Activated CD4-positive, alpha-beta T cell treated with anti-CD3 and anti-CD28 coated beads for 36 hours (primary cell): ENCODE measurements at regions not wholly inside any gene's neighbourhood (a gene's known extent, or its start where the extent isn't known, plus 50 kb on each side); places are given as distances from the start of the nearest gene placed in this dataset.

Experiments
- ATAC-seq: fragments of 200-7000 bp; cut with Tn5 transposase; one replicate; pipeline ENCODE4 v1.10.0; 2021; ENCODE audit warnings: mild to moderate bottlenecking, moderate library complexity
- CTCF ChIA-PET: fragments of 350-600 bp; sonication (Branson Sonifier 250); formaldehyde crosslinking; loops from one replicate; lab custom pipeline; 2021; ENCODE audit warnings: antibody characterized with exemption; lab: Charles Lee
- POLR2A ChIA-PET: fragments of 350-600 bp; sonication (Branson Sonifier 250); formaldehyde crosslinking; loops from one replicate; lab custom pipeline; 2021; ENCODE audit warnings: antibody characterized with exemption, inconsistent platforms; lab: Charles Lee
- DNase-seq: peaks from one replicate; pipeline ENCODE4 v3.0.0-alpha.2; 2020
- H3K27ac Mint-ChIP-seq: one replicate; pipeline ENCODE4 v1.8.0; 2021; ENCODE audit warnings: mixed read lengths
- H3K27me3 Mint-ChIP-seq: one replicate; pipeline ENCODE4 v1.8.0; 2021; ENCODE audit warnings: mixed read lengths
- H3K36me3 Mint-ChIP-seq: one replicate; pipeline ENCODE4 v1.8.0; 2021; ENCODE audit warnings: low read depth, mixed read lengths
- H3K4me1 Mint-ChIP-seq: one replicate; pipeline ENCODE4 v1.8.0; 2021; ENCODE audit warnings: mixed read lengths
- H3K4me3 Mint-ChIP-seq: one replicate; pipeline ENCODE4 v1.8.0; 2021; ENCODE audit warnings: mild to moderate bottlenecking, moderate library complexity, mixed read lengths
- H3K9me3 Mint-ChIP-seq: one replicate; pipeline ENCODE4 v1.8.0; 2021; ENCODE audit warnings: low read depth, mixed read lengths
- intact Hi-C, 2 experiments: fragments of 100-400 bp; cut with DNase I in 1 of 2; cut with micrococcal nuclease in 1 of 2; formaldehyde crosslinking; loops; one replicate each; pipeline versions ENCODE4 v1.14.2 to v1.15.1; 2022 to 2024; cut with DNase I, micrococcal nuclease

- Mint-ChIP-seq H3K9me3 (no peaks in the 10 kb centered on the region), H3K36me3 (no peaks in the 10 kb centered on the region), H3K4me3 (no peak overlapping the region), H3K27ac (no peak overlapping the region), H3K27me3 (no peaks in the 10 kb centered on the region), H3K4me1 (no peaks in the 10 kb centered on the region)
- no peak for DNase-seq
- ChIA-PET POLR2A (no interaction called here), CTCF (interaction anchor here (0.9 kb wide), 1 partner anchor 9 kb away, joined by 3 read pairs; no protein-coding TSS in a partner anchor)
- ATAC-seq, result no peak
- intact Hi-C loops, result no loop called here
These were observed 59.0 kb upstream of the MINAR1 start for GRCh38 chr15:79373113-79373512.

DNA sequence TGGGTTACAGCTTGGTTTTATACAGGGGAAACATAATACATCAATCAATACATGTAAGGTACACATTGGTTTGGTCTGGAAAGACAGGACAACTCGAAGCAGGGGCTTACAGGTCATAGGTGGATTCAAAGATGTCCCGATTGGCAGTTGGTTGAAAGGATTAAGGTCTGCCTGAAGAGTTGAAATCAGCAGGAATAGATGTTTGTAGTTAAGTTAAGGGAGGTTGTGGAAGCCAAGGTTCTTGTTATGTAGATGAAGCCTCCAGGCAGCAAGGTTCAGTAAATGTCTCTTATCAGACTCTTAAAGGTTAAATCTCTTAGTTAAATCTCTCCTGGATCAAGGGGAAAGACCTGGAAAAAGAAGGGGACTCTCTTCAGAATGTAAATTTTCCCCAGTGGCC lies 58.4 kb upstream of the MINAR1 start:
- H3K4me1 Mint-ChIP-seq, result no peaks in the 10 kb centered on the region
- ATAC-seq, result no peak
- no peaks in the 10 kb centered on the region for H3K27me3 Mint-ChIP-seq
- H3K4me3 Mint-ChIP-seq, result no peak overlapping the region
- intact Hi-C loops, result no loop called here
- H3K27ac Mint-ChIP-seq, result no peak overlapping the region
- H3K9me3 Mint-ChIP-seq, result no peaks in the 10 kb centered on the region
- CTCF ChIA-PET, result no interaction called here
- DNase-seq, result no peak
- POLR2A ChIA-PET, result no interaction called here
- no peaks in the 10 kb centered on the region for H3K36me3 Mint-ChIP-seq

- POLR2A ChIA-PET, result no interaction called here
- ATAC-seq, result no peak
- Mint-ChIP-seq H3K4me3 (no peak overlapping the region), H3K36me3 (no peaks in the 10 kb centered on the region), H3K27ac (no peak overlapping the region), H3K9me3 (no peaks in the 10 kb centered on the region), H3K27me3 (no peaks in the 10 kb centered on the region), H3K4me1 (peaks cover 3% of the 10 kb centered on the region)
- intact Hi-C loops, result no loop called here
- CTCF ChIA-PET, result no interaction called here
- DNase-seq, result no peak
These were observed 55.8 kb upstream of the MINAR1 start for GRCh38 chr15:79376383-79376782.

GRCh38 chr15:79378394-79379109 lies 53.6 kb upstream of the MINAR1 start:
- no peak for ATAC-seq
- peaks cover 3% of the 10 kb centered on the region for H3K4me1 Mint-ChIP-seq
- no peak overlapping the region for H3K4me3 Mint-ChIP-seq
- no peaks in the 10 kb centered on the region for H3K36me3 Mint-ChIP-seq
- POLR2A ChIA-PET, result no interaction called here
- peak; percentile 5 for DNase-seq
- no peaks in the 10 kb centered on the region for H3K27me3 Mint-ChIP-seq
- no peaks in the 10 kb centered on the region for H3K9me3 Mint-ChIP-seq
- intact Hi-C loops, result loop anchor here in 1 of 2 experiments (1.0 kb wide), 1 partner anchor 28 kb away; no protein-coding TSS in a partner anchor
- CTCF ChIA-PET, result interaction anchor here (0.6 to 6.6 kb wide), 3 partner anchors 216 to 1621 kb away, joined by 3 to 144 read pairs (median 48); no protein-coding TSS in a partner anchor
- H3K27ac Mint-ChIP-seq, result no peak overlapping the region

DNA sequence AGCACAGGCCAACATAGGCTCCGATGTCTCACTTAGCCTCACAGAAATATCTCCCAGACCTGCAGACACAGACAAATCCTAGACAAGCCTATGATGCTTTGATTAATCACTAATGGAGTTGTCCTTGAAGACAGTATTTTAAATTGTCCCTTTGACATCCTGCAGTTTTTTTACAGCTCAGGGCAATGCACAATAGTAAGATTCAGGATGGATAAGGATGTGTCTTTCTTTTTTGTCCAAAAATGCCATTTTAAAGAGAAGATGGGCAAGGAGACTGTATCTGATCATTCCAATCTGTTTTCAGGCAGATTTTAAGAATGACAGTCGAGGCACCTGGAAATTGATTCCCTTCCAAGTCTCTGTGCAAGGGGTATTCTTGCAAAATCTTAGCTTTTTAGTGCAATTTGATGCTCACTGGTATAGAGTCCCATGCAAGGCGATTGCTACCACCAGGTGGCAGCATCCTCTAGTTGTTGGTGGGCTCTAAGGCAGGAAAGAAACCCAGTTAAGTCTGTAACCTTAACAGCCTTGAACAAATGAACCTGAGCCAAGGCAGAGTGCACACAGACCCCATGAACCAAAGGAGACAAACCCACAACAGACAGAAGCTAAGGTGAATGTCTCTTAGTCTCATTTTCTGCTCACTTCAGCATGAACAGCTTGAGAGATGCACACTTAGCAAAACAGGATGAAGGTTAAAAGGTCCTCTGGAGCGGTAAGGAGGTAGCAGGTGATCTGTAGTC lies 51.2 kb upstream of the MINAR1 start:
- H3K4me1 Mint-ChIP-seq, result peaks cover 3% of the 10 kb centered on the region
- no peak overlapping the region for H3K4me3 Mint-ChIP-seq
- ChIA-PET CTCF (interaction anchor here (0.6 to 6.6 kb wide), 33 partner anchors 8 to 473 kb away, joined by 3 to 144 read pairs (median 4); partner anchors contain the start of gene MINAR1), POLR2A (no interaction called here)
- no peak overlapping the region for H3K27ac Mint-ChIP-seq
- H3K9me3 Mint-ChIP-seq, result no peaks in the 10 kb centered on the region
- H3K36me3 Mint-ChIP-seq, result no peaks in the 10 kb centered on the region
- ATAC-seq, result peak; percentile 95
- H3K27me3 Mint-ChIP-seq, result no peaks in the 10 kb centered on the region
- intact Hi-C loops, result loop anchor here (1.0 to 2.0 kb wide), 5 partner anchors 215 to 792 kb away; no protein-coding TSS in a partner anchor
- DNase-seq, result peak; percentile 89

GRCh38 chr15:79381593-79381992 lies 50.5 kb upstream of the MINAR1 start:
- DNase-seq (no peak), ATAC-seq (no peak)
- CTCF ChIA-PET, result interaction anchor here (0.6 to 6.6 kb wide), 33 partner anchors 9 to 472 kb away, joined by 3 to 144 read pairs (median 4); partner anchors contain the start of gene MINAR1
- POLR2A ChIA-PET, result no interaction called here
- no peaks in the 10 kb centered on the region for H3K27me3 Mint-ChIP-seq
- no peaks in the 10 kb centered on the region for H3K36me3 Mint-ChIP-seq
- H3K9me3 Mint-ChIP-seq, result no peaks in the 10 kb centered on the region
- no peak overlapping the region for H3K27ac Mint-ChIP-seq
- H3K4me1 Mint-ChIP-seq, result peaks cover 3% of the 10 kb centered on the region
- intact Hi-C loops, result loop anchor here (1.0 to 2.0 kb wide), 5 partner anchors 215 to 792 kb away; no protein-coding TSS in a partner anchor
- no peak overlapping the region for H3K4me3 Mint-ChIP-seq
